IPS DF 19.7 (cell line): ENCODE measurements at regions not wholly inside any gene's neighbourhood (a gene's known extent, or its start where the extent isn't known, plus 50 kb on each side); places are given as distances from the start of the nearest gene placed in this dataset.

Experiments used
- DNase-seq: peaks from one replicate; pipeline ENCODE4 v3.0.0-alpha.2; 2013; ENCODE audit warnings: low read depth, low spot score

- DNase-seq = no peak
These were observed 533.9 kb downstream of the PLPP3 start for GRCh38 chr1:56045477-56045876.

GRCh38 chr1:56045062-56045461 is 534.3 kb downstream of the PLPP3 start:
- DNase-seq = no peak

- DNase-seq = no peak
These were observed 542.9 kb downstream of the PLPP3 start for GRCh38 chr1:56036479-56036878.

GRCh38 chr1:56034847-56035481 is 544.4 kb downstream of the PLPP3 start:
- DNase-seq = no peak

GRCh38 chr1:56034222-56034621 is 545.1 kb downstream of the PLPP3 start:
- no peak for DNase-seq

GRCh38 chr1:56033321-56034037 is 545.9 kb downstream of the PLPP3 start:
- DNase-seq = no peak

- DNase-seq = no peak
These were observed 547.2 kb downstream of the PLPP3 start for GRCh38 chr1:56032096-56032676.

GRCh38 chr1:56031001-56031400 is 548.4 kb downstream of the PLPP3 start:
- no peak for DNase-seq

- DNase-seq = no peak
These were observed 549.9 kb downstream of the PLPP3 start for GRCh38 chr1:56029319-56030003.

GRCh38 chr1:56028911-56029310 is 550.5 kb downstream of the PLPP3 start:
- DNase-seq = no peak

- no peak for DNase-seq
These were observed 551.1 kb downstream of the PLPP3 start for GRCh38 chr1:56028244-56028643.

GRCh38 chr1:56025942-56026341 is 553.4 kb downstream of the PLPP3 start:
- DNase-seq = no peak

- DNase-seq = no peak
These were observed 555.2 kb downstream of the PLPP3 start for GRCh38 chr1:56024155-56024554.

GRCh38 chr1:56019922-56020321 is 559.4 kb downstream of the PLPP3 start:
- DNase-seq = no peak

- DNase-seq = no peak
These were observed 559.9 kb downstream of the PLPP3 start for GRCh38 chr1:56019472-56019871.

- no peak for DNase-seq
These were observed 562.0 kb downstream of the PLPP3 start for GRCh38 chr1:56017336-56017735.

- DNase-seq = no peak
These were observed 575.5 kb downstream of the PLPP3 start for GRCh38 chr1:56003846-56004245.

GRCh38 chr1:56002231-56002630 is 577.1 kb downstream of the PLPP3 start:
- DNase-seq = no peak

- no peak for DNase-seq
These were observed 578.9 kb downstream of the PLPP3 start for GRCh38 chr1:56000424-56000823.

- DNase-seq = no peak
These were observed 581.8 kb downstream of the PLPP3 start for GRCh38 chr1:55997536-55997935.

- DNase-seq = no peak
These were observed 585.6 kb downstream of the PLPP3 start for GRCh38 chr1:55993646-55994318.

GRCh38 chr1:55990007-55990406 is 589.4 kb downstream of the PLPP3 start:
- DNase-seq = no peak
